ENCODE measurements at regions not wholly inside any gene's neighbourhood (a gene's known extent, or its start where the extent isn't known, plus 50 kb on each side); places are given as distances from the start of the nearest gene placed in this dataset.

DNA sequence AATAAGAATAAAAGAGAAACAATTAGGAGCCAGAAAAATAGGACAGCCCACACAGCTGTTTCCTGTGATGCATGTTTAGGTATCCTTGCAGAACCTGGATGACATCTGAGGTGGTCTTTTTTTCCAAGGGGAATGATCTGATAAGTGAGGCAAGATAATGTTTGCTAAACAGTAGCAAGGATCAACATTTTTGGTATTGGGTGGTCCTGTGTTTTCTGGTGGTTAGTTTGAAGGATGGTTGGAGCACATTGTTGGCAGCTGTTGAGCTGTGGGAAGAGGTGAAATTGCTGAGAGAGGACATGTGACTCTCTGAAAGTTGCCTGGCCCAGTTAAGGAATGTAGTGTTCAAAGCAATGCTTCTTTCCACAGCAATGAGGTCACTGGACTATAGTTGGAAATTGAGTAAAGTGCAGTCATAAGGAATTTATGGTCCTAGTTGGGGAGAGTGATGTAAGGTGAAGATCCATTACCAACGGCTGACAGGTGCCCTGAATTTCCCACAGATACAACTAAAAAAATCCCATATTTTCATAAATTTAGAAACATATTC, 270.2 kb upstream of the IMPG1 start:
- DNase-seq, result no peak

DNA sequence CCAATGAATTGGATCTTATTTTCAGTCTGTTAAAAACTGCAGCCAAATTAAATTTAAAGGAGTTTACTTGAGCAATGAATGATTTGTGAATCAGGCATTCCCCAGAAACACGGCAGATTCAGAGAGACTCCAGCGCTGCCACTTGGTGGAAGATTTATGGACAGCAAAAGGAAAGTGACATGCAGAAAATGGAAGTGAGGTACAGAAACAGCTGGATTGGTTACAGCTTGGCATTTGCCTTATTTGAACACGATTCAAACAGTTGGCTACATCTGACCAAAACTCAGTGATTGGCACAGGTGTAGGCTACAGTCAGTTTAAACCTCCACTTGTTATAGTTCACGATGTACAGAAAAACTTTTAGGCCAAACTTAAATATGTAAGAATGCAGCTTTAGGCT, 257.6 kb upstream of the IMPG1 start:
- DNase-seq, result no peak

DNA sequence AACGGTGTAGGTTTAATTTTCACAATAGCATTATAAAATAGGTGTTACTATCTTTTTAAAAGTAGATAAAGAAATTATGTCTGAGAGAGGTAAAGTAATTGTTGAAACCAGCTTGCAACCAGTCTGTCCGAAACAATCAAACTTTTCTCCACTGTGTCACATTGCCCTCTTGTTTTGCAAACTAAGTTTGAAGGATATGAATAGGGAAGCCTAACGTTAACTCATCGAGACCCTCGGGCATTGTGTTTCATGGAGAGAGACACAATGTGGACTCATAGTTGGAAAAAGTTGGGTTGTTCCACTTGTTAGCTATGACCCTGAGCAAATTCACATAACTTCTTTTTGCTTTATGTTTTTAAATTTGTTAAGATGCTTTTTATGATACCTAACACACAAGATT, 254.4 kb upstream of the IMPG1 start:
- no peak for DNase-seq

All from NCI-H748 treated with DMSO at 0.1 percent for 48 hours (cell line).